Muscle layer of colon (tissue), 2 donors: ENCODE measurements at regions not wholly inside any gene's neighbourhood (a gene's known extent, or its start where the extent isn't known, plus 50 kb on each side); places are given as distances from the start of the nearest gene placed in this dataset.
"Not testable (repeated sequence)": the region's sequence is repeated elsewhere in the genome, so short reads cannot be mapped to it uniquely, and the experiment has no call there.

ENCODE experiments used
- H3K27ac ChIP-seq: one replicate; pipeline ENCODE4 v1.7.0; 2013; ENCODE audit warnings: low read depth, mild to moderate bottlenecking, low read length, moderate library complexity
- H3K27me3 ChIP-seq, 2 donors: one replicate each; pipeline ENCODE4 v1.7.0; 2013; ENCODE audit warnings: low read length in 2 of 2, mild to moderate bottlenecking in 2 of 2; ENCODE audit not compliant: insufficient read depth in 2 of 2, control insufficient read depth in 1 of 2
- H3K36me3 ChIP-seq: one replicate; pipeline ENCODE4 v1.7.0; 2013; ENCODE audit warnings: mild to moderate bottlenecking, low read length; ENCODE audit not compliant: insufficient read depth
- H3K4me1 ChIP-seq: one replicate; pipeline ENCODE4 v1.7.0; 2013; ENCODE audit warnings: mild to moderate bottlenecking, low read length; ENCODE audit not compliant: insufficient read depth
- H3K4me3 ChIP-seq, 2 donors: one replicate each; pipeline ENCODE4 v1.7.0; 2013; ENCODE audit warnings: low read length in 2 of 2, low read depth in 1 of 2, mild to moderate bottlenecking in 1 of 2, moderate library complexity in 1 of 2
- H3K9ac ChIP-seq: one replicate; pipeline ENCODE4 v1.7.0; 2013; ENCODE audit warnings: low read length
- H3K9me3 ChIP-seq: one replicate; pipeline ENCODE4 v1.7.0; 2013; ENCODE audit warnings: mild to moderate bottlenecking, low read length
- donor health status: abdominal sarcoma.
- donor health status: Adenocarcinoma of cecum.

- Histone ChIP-seq H3K36me3 (no peaks in the 10 kb centered on the region), H3K27me3 (no peaks in the 10 kb centered on the region), H3K9ac (no peak overlapping the region), H3K9me3 (no peaks in the 10 kb centered on the region), H3K4me3 (no peak overlapping the region), H3K27ac (no peak overlapping the region), H3K4me1 (no peaks in the 10 kb centered on the region)
These were observed 192.8 kb upstream of the CDH11 start for GRCh38 chr16:65314627-65315008.

GRCh38 chr16:65313936-65314626, 192.2 kb upstream of the CDH11 start:
- H3K27ac ChIP-seq: no peak overlapping the region
- no peak overlapping the region for H3K4me3 ChIP-seq
- no peaks in the 10 kb centered on the region for H3K4me1 ChIP-seq
- no peaks in the 10 kb centered on the region for H3K27me3 ChIP-seq
- no peaks in the 10 kb centered on the region for H3K36me3 ChIP-seq
- no peak overlapping the region for H3K9ac ChIP-seq
- H3K9me3 ChIP-seq: no peaks in the 10 kb centered on the region

GRCh38 chr16:65312795-65313194, 190.9 kb upstream of the CDH11 start:
- H3K9ac ChIP-seq: no peak overlapping the region
- no peak overlapping the region for H3K4me3 ChIP-seq
- no peaks in the 10 kb centered on the region for H3K27me3 ChIP-seq
- H3K36me3 ChIP-seq: no peaks in the 10 kb centered on the region
- H3K4me1 ChIP-seq: no peaks in the 10 kb centered on the region
- no peak overlapping the region for H3K27ac ChIP-seq
- H3K9me3 ChIP-seq: no peaks in the 10 kb centered on the region

- H3K9ac ChIP-seq: no peak overlapping the region
- no peak overlapping the region for H3K27ac ChIP-seq
- no peaks in the 10 kb centered on the region for H3K27me3 ChIP-seq
- no peaks in the 10 kb centered on the region for H3K9me3 ChIP-seq
- no peaks in the 10 kb centered on the region for H3K4me1 ChIP-seq
- no peak overlapping the region for H3K4me3 ChIP-seq
- no peaks in the 10 kb centered on the region for H3K36me3 ChIP-seq
These were observed 190.2 kb upstream of the CDH11 start for GRCh38 chr16:65312071-65312470.

GRCh38 chr16:65310491-65310890, 188.6 kb upstream of the CDH11 start:
- H3K9me3 ChIP-seq, H3K27ac ChIP-seq, H3K27me3 ChIP-seq: not testable (repeated sequence)

GRCh38 chr16:65309354-65309753, 187.5 kb upstream of the CDH11 start:
- no peaks in the 10 kb centered on the region for H3K9me3 ChIP-seq
- H3K4me1 ChIP-seq: peaks cover 5% of the 10 kb centered on the region
- no peaks in the 10 kb centered on the region for H3K27me3 ChIP-seq
- H3K27ac ChIP-seq: no peak overlapping the region
- H3K9ac ChIP-seq: no peak overlapping the region
- H3K36me3 ChIP-seq: no peaks in the 10 kb centered on the region
- no peak overlapping the region for H3K4me3 ChIP-seq

More at GRCh38 chr16:65310491-65310890, 188.6 kb upstream of the CDH11 start:
- H3K4me3 ChIP-seq, H3K36me3 ChIP-seq, H3K9ac ChIP-seq, H3K4me1 ChIP-seq: not testable (repeated sequence)

- H3K9me3 ChIP-seq: no peaks in the 10 kb centered on the region
- H3K27ac ChIP-seq: no peak overlapping the region
- H3K36me3 ChIP-seq: no peaks in the 10 kb centered on the region
- H3K4me1 ChIP-seq: peaks cover 5% of the 10 kb centered on the region
- H3K27me3 ChIP-seq: no peaks in the 10 kb centered on the region
- no peak overlapping the region for H3K9ac ChIP-seq
- no peak overlapping the region for H3K4me3 ChIP-seq
These were observed 186.6 kb upstream of the CDH11 start for GRCh38 chr16:65308506-65308905.

GRCh38 chr16:65307286-65307685, 185.4 kb upstream of the CDH11 start:
- H3K36me3 ChIP-seq: no peaks in the 10 kb centered on the region
- H3K27me3 ChIP-seq: no peaks in the 10 kb centered on the region
- H3K9me3 ChIP-seq: no peaks in the 10 kb centered on the region
- no peak overlapping the region for H3K9ac ChIP-seq
- H3K4me1 ChIP-seq: peaks cover 5% of the 10 kb centered on the region
- no peak overlapping the region for H3K4me3 ChIP-seq
- H3K27ac ChIP-seq: no peak overlapping the region

- H3K36me3 ChIP-seq: no peaks in the 10 kb centered on the region
- H3K4me3 ChIP-seq: no peak overlapping the region
- no peaks in the 10 kb centered on the region for H3K9me3 ChIP-seq
- H3K27ac ChIP-seq: no peak overlapping the region
- H3K27me3 ChIP-seq: no peaks in the 10 kb centered on the region
- no peak overlapping the region for H3K9ac ChIP-seq
- H3K4me1 ChIP-seq: peaks cover 5% of the 10 kb centered on the region
These were observed 184.9 kb upstream of the CDH11 start for GRCh38 chr16:65306722-65307121.

- H3K4me1 ChIP-seq: peaks cover 5% of the 10 kb centered on the region
- no peak overlapping the region for H3K9ac ChIP-seq
- H3K9me3 ChIP-seq: no peaks in the 10 kb centered on the region
- no peaks in the 10 kb centered on the region for H3K36me3 ChIP-seq
- no peaks in the 10 kb centered on the region for H3K27me3 ChIP-seq
- no peak overlapping the region for H3K27ac ChIP-seq
- H3K4me3 ChIP-seq: no peak overlapping the region
These were observed 184.4 kb upstream of the CDH11 start for GRCh38 chr16:65306300-65306699.

- no peaks in the 10 kb centered on the region for H3K9me3 ChIP-seq
- H3K4me1 ChIP-seq: peaks cover 5% of the 10 kb centered on the region
- no peaks in the 10 kb centered on the region for H3K36me3 ChIP-seq
- no peak overlapping the region for H3K27ac ChIP-seq
- no peak overlapping the region for H3K9ac ChIP-seq
- no peaks in the 10 kb centered on the region for H3K27me3 ChIP-seq
- H3K4me3 ChIP-seq: no peak overlapping the region
These were observed 183.6 kb upstream of the CDH11 start for GRCh38 chr16:65305266-65305959.

GRCh38 chr16:65301029-65301428, 179.2 kb upstream of the CDH11 start:
- Histone ChIP-seq H3K36me3 (no peaks in the 10 kb centered on the region), H3K4me3 (no peak overlapping the region), H3K27me3 (no peaks in the 10 kb centered on the region), H3K9ac (no peak overlapping the region), H3K4me1 (peaks cover 5% of the 10 kb centered on the region), H3K9me3 (no peaks in the 10 kb centered on the region), H3K27ac (no peak overlapping the region)
